NCI-H2171 (cell line): ENCODE measurements at regions not wholly inside any gene's neighbourhood (a gene's known extent, or its start where the extent isn't known, plus 50 kb on each side); places are given as distances from the start of the nearest gene placed in this dataset.
"Not testable (repeated sequence)": the region's sequence is repeated elsewhere in the genome, so short reads cannot be mapped to it uniquely, and the experiment has no call there.

Source experiments
- DNase-seq: peaks from one replicate; lab custom pipeline; 2025; lab: John Stamatoyannopoulos, UW

GRCh38 chr3:166993015-166993630 lies 387.0 kb downstream of the ZBBX start:
- no peak for DNase-seq

- DNase-seq, result no peak
These were observed 394.1 kb downstream of the ZBBX start for GRCh38 chr3:166986000-166986399.

- not testable (repeated sequence) for DNase-seq
These were observed 404.3 kb downstream of the ZBBX start for GRCh38 chr3:166975796-166976195.

- DNase-seq, result not testable (repeated sequence)
These were observed 412.4 kb downstream of the ZBBX start for GRCh38 chr3:166967714-166968113.

- no peak for DNase-seq
These were observed 417.2 kb downstream of the ZBBX start for GRCh38 chr3:166962911-166963310.

- no peak for DNase-seq
These were observed 423.0 kb downstream of the ZBBX start for GRCh38 chr3:166957121-166957520.

- no peak for DNase-seq
These were observed 424.7 kb downstream of the ZBBX start for GRCh38 chr3:166955201-166955939.

- no peak for DNase-seq
These were observed 445.2 kb downstream of the ZBBX start for GRCh38 chr3:166934879-166935278.

GRCh38 chr3:166917437-166917836 lies 462.7 kb downstream of the ZBBX start:
- no peak for DNase-seq

GRCh38 chr3:166902374-166902773 lies 477.7 kb downstream of the ZBBX start:
- DNase-seq, result no peak

GRCh38 chr3:166900866-166901577 lies 479.1 kb downstream of the ZBBX start:
- no peak for DNase-seq

GRCh38 chr3:166897811-166898210 lies 482.3 kb downstream of the ZBBX start:
- no peak for DNase-seq

- no peak for DNase-seq
These were observed 490.9 kb downstream of the ZBBX start for GRCh38 chr3:166889241-166889640.

GRCh38 chr3:166879661-166880060 lies 500.4 kb downstream of the ZBBX start:
- no peak for DNase-seq

GRCh38 chr3:166877971-166878370 lies 502.1 kb downstream of the ZBBX start:
- no peak for DNase-seq

GRCh38 chr3:166864473-166865467 lies 515.3 kb downstream of the ZBBX start:
- no peak for DNase-seq

- DNase-seq, result no peak
These were observed 519.9 kb downstream of the ZBBX start for GRCh38 chr3:166860217-166860616.

GRCh38 chr3:166844329-166844728 lies 535.8 kb downstream of the ZBBX start:
- DNase-seq, result no peak

GRCh38 chr3:166842784-166843183 lies 537.3 kb downstream of the ZBBX start:
- not testable (repeated sequence) for DNase-seq

GRCh38 chr3:166837535-166837934 lies 542.6 kb downstream of the ZBBX start:
- no peak for DNase-seq

GRCh38 chr3:166836836-166837235 lies 543.3 kb downstream of the ZBBX start:
- no peak for DNase-seq

- DNase-seq, result no peak
These were observed 550.2 kb downstream of the ZBBX start for GRCh38 chr3:166829896-166830295.
